ENCODE measurements at regions not wholly inside any gene's neighbourhood (a gene's known extent, or its start where the extent isn't known, plus 50 kb on each side); places are given as distances from the start of the nearest gene placed in this dataset.

DNA sequence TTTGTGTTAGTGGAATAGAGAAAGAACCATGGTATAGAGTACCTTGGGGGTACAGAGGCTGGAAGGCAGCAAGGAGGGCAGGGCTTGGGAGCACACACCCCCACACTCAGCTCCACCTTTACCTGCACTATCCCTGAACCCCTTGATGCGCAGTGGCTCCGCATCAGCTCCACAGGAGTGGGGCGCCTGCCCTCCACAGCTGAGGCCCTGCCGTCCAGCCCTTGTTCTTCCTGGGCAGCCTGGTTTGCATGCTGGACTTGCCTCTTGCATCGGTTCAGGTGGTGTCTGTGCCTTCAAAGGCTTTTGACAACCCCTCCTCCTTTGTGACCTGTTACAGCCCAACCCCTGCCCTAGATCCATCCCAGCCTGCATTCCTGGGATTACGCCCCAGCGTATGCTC is 52.6 kb upstream of the ZNF32 start:
- H3K9me2 ChIP-seq (ENCODE audit: insufficient read depth) = no peaks in the 10 kb centered on the region
- peaks cover 23% of the 10 kb centered on the region; the same call in 1 of the 2 replicates for H3K27me3 ChIP-seq (ENCODE audit: insufficient read depth, low read length)
- POLR2A ChIA-PET = no interaction called here
- no peaks in the 10 kb centered on the region for H3K4me1 ChIP-seq (ENCODE audit: control insufficient read depth in 1 of 2, insufficient read depth in 2 of 2, low read length in 2 of 2)
- no peak for TF ChIP-seq ATF3 (IDR thresholded peaks at IDR 0.05)
- TF ChIP-seq EZH2 (IDR thresholded peaks at IDR 0.05) = no peak
- no peak for TF ChIP-seq RAD21 (IDR thresholded peaks at IDR 0.05; ENCODE audit: low read depth)
- TF ChIP-seq CEBPB (IDR thresholded peaks at IDR 0.05; ENCODE audit: low read depth) = no peak
- no peak for TF ChIP-seq YY1 (IDR thresholded peaks at IDR 0.05; ENCODE audit: extremely low read depth, insufficient replicate concordance, low read depth, low read length)
- no peak for TF ChIP-seq SP1 (IDR thresholded peaks at IDR 0.05; ENCODE audit: low read depth)
- no peak for TF ChIP-seq SRF (IDR thresholded peaks at IDR 0.05; ENCODE audit: low read depth)
- no peak for TF ChIP-seq POLR2AphosphoS5 (IDR thresholded peaks at IDR 0.05; ENCODE audit: low read depth, low read length)
- TF ChIP-seq, protein P1, sequence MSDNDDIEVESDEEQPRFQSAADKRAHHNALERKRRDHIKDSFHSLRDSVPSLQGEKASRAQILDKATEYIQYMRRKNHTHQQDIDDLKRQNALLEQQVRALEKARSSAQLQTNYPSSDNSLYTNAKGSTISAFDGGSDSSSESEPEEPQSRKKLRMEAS (IDR thresholded peaks at IDR 0.05) = no peak
- no peaks in the 10 kb centered on the region for H3K9me3 ChIP-seq (ENCODE audit: control insufficient read depth in 1 of 2, insufficient read depth in 1 of 2, low read depth in 1 of 2, low read length in 2 of 2)
- intact Hi-C loops (cut with micrococcal nuclease) = no loop called here
- DNase-seq (ENCODE audit: low read depth, low spot score) (no peak), ATAC-seq (no peak)
- H2AFZ ChIP-seq (ENCODE audit: low read depth, low read length, poor library complexity, severe bottlenecking) = no peak overlapping the region
- no TSS peak for BruUV-seq (replicated peaks)
- H3K36me3 ChIP-seq (ENCODE audit: control insufficient read depth in 1 of 2, insufficient read depth in 2 of 2, low read length in 2 of 2) = no peaks in the 10 kb centered on the region
- H4K20me1 ChIP-seq (ENCODE audit: insufficient read depth) = no peaks in the 10 kb centered on the region
- H3K9ac ChIP-seq (ENCODE audit: low read length) = no peak overlapping the region
- CTCF ChIA-PET = no interaction called here
- H3K79me2 ChIP-seq (ENCODE audit: insufficient read depth, low read length) = no peaks in the 10 kb centered on the region
- no peak overlapping the region for H3K27ac ChIP-seq (ENCODE audit: low read depth, low read length)
- RAD21 ChIA-PET (ENCODE audit: low non-redundant PET in 1 of 2, low total read pairs in 2 of 2, uncharacterized antibody in 2 of 2, unreplicated experiment in 2 of 2) = no interaction called here
- H3K4me2 ChIP-seq (ENCODE audit: low read length) = no peak overlapping the region
- no peak overlapping the region for H3K4me3 ChIP-seq (replicated peaks in 1 of 2; ENCODE audit: low read depth in 1 of 2, low read length in 2 of 2)

GRCh38 chr10:43700306-43700705 is 51.6 kb upstream of the ZNF32 start:
- H3K9me3 ChIP-seq (ENCODE audit: control insufficient read depth in 1 of 2, insufficient read depth in 1 of 2, low read depth in 1 of 2, low read length in 2 of 2) = no peaks in the 10 kb centered on the region
- no peak for DNase-seq (ENCODE audit: low read depth, low spot score)
- ChIA-PET CTCF (interaction anchor here (1.6 kb wide), 1 partner anchor 14 kb away, joined by 4 read pairs; no protein-coding TSS in a partner anchor), POLR2A (no interaction called here), RAD21 (ENCODE audit: low non-redundant PET in 1 of 2, low total read pairs in 2 of 2, uncharacterized antibody in 2 of 2, unreplicated experiment in 2 of 2) (no interaction called here)
- no peak overlapping the region for H3K4me3 ChIP-seq (replicated peaks in 1 of 2; ENCODE audit: low read depth in 1 of 2, low read length in 2 of 2)
- H3K36me3 ChIP-seq (ENCODE audit: control insufficient read depth in 1 of 2, insufficient read depth in 2 of 2, low read length in 2 of 2) = no peaks in the 10 kb centered on the region
- BruUV-seq (replicated peaks) = no TSS peak
- ATAC-seq = no peak
- H3K4me2 ChIP-seq (ENCODE audit: low read length) = no peak overlapping the region
- no peak for TF ChIP-seq SRF (IDR thresholded peaks at IDR 0.05; ENCODE audit: low read depth)
- TF ChIP-seq, protein P1 (IDR thresholded peaks at IDR 0.05) = no peak
- TF ChIP-seq SP1 (IDR thresholded peaks at IDR 0.05; ENCODE audit: low read depth) = no peak
- no peak for TF ChIP-seq RAD21 (IDR thresholded peaks at IDR 0.05; ENCODE audit: low read depth)
- TF ChIP-seq ZNF274 (IDR thresholded peaks at IDR 0.05; ENCODE audit: low read depth, low read length) = no peak
- TF ChIP-seq POLR2AphosphoS5 (IDR thresholded peaks at IDR 0.05; ENCODE audit: low read depth, low read length) = no peak
- TF ChIP-seq TCF7L2 (IDR thresholded peaks at IDR 0.05; ENCODE audit: borderline replicate concordance, extremely low read depth, insufficient read depth, insufficient read length) = no peak
- TF ChIP-seq SIN3A (IDR thresholded peaks at IDR 0.05; ENCODE audit: low read depth) = no peak
- TF ChIP-seq JUND (IDR thresholded peaks at IDR 0.05) = no peak
- no peak for TF ChIP-seq CEBPB (IDR thresholded peaks at IDR 0.05; ENCODE audit: low read depth)
- TF ChIP-seq ZFX (IDR thresholded peaks at IDR 0.05) = no peak
- TF ChIP-seq POLR2A (IDR thresholded peaks at IDR 0.05; ENCODE audit: borderline replicate concordance, extremely low read depth, insufficient read depth, insufficient read length) = no peak
- no peak overlapping the region for H3K9ac ChIP-seq (ENCODE audit: low read length)
- H3K9me2 ChIP-seq (ENCODE audit: insufficient read depth) = no peaks in the 10 kb centered on the region
- intact Hi-C loops (cut with micrococcal nuclease) = no loop called here
- no peak overlapping the region for H2AFZ ChIP-seq (ENCODE audit: low read depth, low read length, poor library complexity, severe bottlenecking)
- H3K27ac ChIP-seq (ENCODE audit: low read depth, low read length) = no peak overlapping the region
- H3K27me3 ChIP-seq (ENCODE audit: insufficient read depth, low read length) = peaks cover 26% of the 10 kb centered on the region; the same call in 1 of the 2 replicates
- no peaks in the 10 kb centered on the region for H3K79me2 ChIP-seq (ENCODE audit: insufficient read depth, low read length)
- H3K4me1 ChIP-seq (ENCODE audit: control insufficient read depth in 1 of 2, insufficient read depth in 2 of 2, low read length in 2 of 2) = no peaks in the 10 kb centered on the region
- no peaks in the 10 kb centered on the region for H4K20me1 ChIP-seq (ENCODE audit: insufficient read depth)

Measured in HCT116 (cell line).